Trophoblast cell (in vitro differentiated cells and primary cell): ENCODE measurements at regions not wholly inside any gene's neighbourhood (a gene's known extent, or its start where the extent isn't known, plus 50 kb on each side); places are given as distances from the start of the nearest gene placed in this dataset.
"Not testable (repeated sequence)": the region's sequence is repeated elsewhere in the genome, so short reads cannot be mapped to it uniquely, and the experiment has no call there.

Source experiments
- DNase-seq, 2 donors: peaks; one replicate each; pipeline ENCODE4 v3.0.0-alpha.2; 2016
- H2AFZ ChIP-seq: 2 replicates; pipeline ENCODE4 v1.6.1; 2013; ENCODE audit warnings: low read length, moderate library complexity, mild to moderate bottlenecking; ENCODE audit not compliant: insufficient read depth, poor library complexity
- H2AK5ac ChIP-seq: 2 replicates; pipeline ENCODE4 v1.6.1; 2013; ENCODE audit warnings: mild to moderate bottlenecking, low read length
- H2BK120ac ChIP-seq: 2 replicates; pipeline ENCODE4 v1.6.1; 2013; ENCODE audit warnings: low read length, mild to moderate bottlenecking, moderate library complexity; ENCODE audit not compliant: insufficient read depth, poor library complexity
- H2BK12ac ChIP-seq: 2 replicates; pipeline ENCODE4 v1.6.1; 2013; ENCODE audit warnings: mild to moderate bottlenecking, low read length, moderate library complexity
- H2BK5ac ChIP-seq: 2 replicates; pipeline ENCODE4 v1.6.1; 2013; ENCODE audit warnings: low read length, low read depth, moderate library complexity, mild to moderate bottlenecking; ENCODE audit not compliant: poor library complexity
- H3K14ac ChIP-seq: 2 replicates; pipeline ENCODE4 v1.6.1; 2013; ENCODE audit warnings: mild to moderate bottlenecking, low read length
- H3K18ac ChIP-seq: 2 replicates; pipeline ENCODE4 v1.6.1; 2013; ENCODE audit warnings: mild to moderate bottlenecking, low read length
- H3K23ac ChIP-seq: 2 replicates; pipeline ENCODE4 v1.6.1; 2013; ENCODE audit warnings: low read length
- H3K27ac ChIP-seq: 2 replicates; pipeline ENCODE4 v1.5.1; 2013; ENCODE audit warnings: low read depth, mild to moderate bottlenecking, inconsistent platforms, low read length, moderate library complexity
- H3K27me3 ChIP-seq: 2 replicates; pipeline ENCODE4 v1.6.1; 2013; ENCODE audit warnings: inconsistent platforms, mild to moderate bottlenecking, low read length, moderate library complexity; ENCODE audit not compliant: insufficient read depth
- H3K36me3 ChIP-seq, 2 experiments: 1 replicate in 1 of 2; 2 replicates in 1 of 2; pipeline ENCODE4 v1.6.1; 2013; ENCODE audit warnings: low read length in 2 of 2, mild to moderate bottlenecking in 2 of 2, moderate library complexity in 1 of 2; ENCODE audit not compliant: insufficient read depth in 2 of 2, control insufficient read depth in 1 of 2
- H3K4ac ChIP-seq: 2 replicates; pipeline ENCODE4 v1.6.1; 2013; ENCODE audit warnings: low read depth, mild to moderate bottlenecking, low read length, moderate library complexity
- H3K4me1 ChIP-seq, 2 experiments: 1 replicate in 1 of 2; 2 replicates in 1 of 2; pipeline ENCODE4 v1.6.1; 2013; ENCODE audit warnings: low read length in 2 of 2, mild to moderate bottlenecking in 2 of 2, moderate library complexity in 1 of 2; ENCODE audit not compliant: insufficient read depth in 2 of 2, control insufficient read depth in 1 of 2
- H3K4me2 ChIP-seq: 2 replicates; pipeline ENCODE4 v1.6.1; 2013; ENCODE audit warnings: inconsistent platforms, mild to moderate bottlenecking, low read length, moderate library complexity
- H3K4me3 ChIP-seq: 2 replicates; pipeline ENCODE4 v1.5.1; 2013; ENCODE audit warnings: mild to moderate bottlenecking, low read depth, low read length, inconsistent platforms
- H3K79me1 ChIP-seq: one replicate; pipeline ENCODE4 v1.6.1; 2013; ENCODE audit warnings: low read length
- H3K79me2 ChIP-seq: 2 replicates; pipeline ENCODE4 v1.6.1; 2013; ENCODE audit warnings: low read length, mild to moderate bottlenecking; ENCODE audit not compliant: control insufficient read depth, insufficient read depth, poor library complexity
- H3K9ac ChIP-seq: 2 replicates; pipeline ENCODE4 v1.6.1; 2013; ENCODE audit warnings: mild to moderate bottlenecking, low read length
- H3K9me3 ChIP-seq: 2 replicates; pipeline ENCODE4 v1.6.1; 2013; ENCODE audit warnings: low read depth, mild to moderate bottlenecking, control low read depth, inconsistent platforms, low read length; ENCODE audit not compliant: insufficient read depth
- H4K12ac ChIP-seq: 2 replicates; pipeline ENCODE4 v1.6.1; 2013; ENCODE audit warnings: low read depth, mild to moderate bottlenecking, low read length, moderate library complexity
- H4K8ac ChIP-seq: 2 replicates; pipeline ENCODE4 v1.6.1; 2013; ENCODE audit warnings: low read depth, mild to moderate bottlenecking, low read length, moderate library complexity
- H4K91ac ChIP-seq: one replicate; pipeline ENCODE4 v1.6.1; 2013; ENCODE audit warnings: low read depth, mild to moderate bottlenecking, low read length, moderate library complexity
- WGBS: extraction: QIAGEN DNeasy Blood & Tissue Kit; methylation state at CpG from one replicate; pipeline ENCODE4 v1.1.7; 2013; ENCODE audit warnings: missing lambda C conversion rate; ENCODE audit not compliant: insufficient read length, insufficient coverage; ENCODE audit errors: extremely low coverage; 5-methylcytosine and 5-hydroxymethylcytosine counted together

GRCh38 chr9:85871008-85871407 is 69.9 kb upstream of the NAA35 start:
- H3K27me3 ChIP-seq: no peaks in the 10 kb centered on the region
- H4K91ac ChIP-seq: no peak overlapping the region
- H3K23ac ChIP-seq: no peak overlapping the region
- H3K27ac ChIP-seq: no peak overlapping the region
- no peak overlapping the region for H2BK12ac ChIP-seq
- no peak overlapping the region for H2AK5ac ChIP-seq
- H2AFZ ChIP-seq: no peak overlapping the region
- H3K4ac ChIP-seq: no peak overlapping the region
- no peak overlapping the region for H2BK5ac ChIP-seq
- H3K18ac ChIP-seq: no peak overlapping the region
- no peaks in the 10 kb centered on the region for H3K79me1 ChIP-seq
- H3K9me3 ChIP-seq: no peaks in the 10 kb centered on the region
- no CpG with 5 or more reads among the region's 2 CpGs for WGBS
- H3K36me3 ChIP-seq: no peaks in the 10 kb centered on the region
- no peaks in the 10 kb centered on the region for H3K79me2 ChIP-seq
- no peak for DNase-seq
- no peak overlapping the region for H3K4me2 ChIP-seq
- no peak overlapping the region for H3K4me3 ChIP-seq
- H4K12ac ChIP-seq: no peak overlapping the region
- no peak overlapping the region for H3K9ac ChIP-seq
- H3K4me1 ChIP-seq: no peaks in the 10 kb centered on the region
- H2BK120ac ChIP-seq: no peak overlapping the region
- no peak overlapping the region for H3K14ac ChIP-seq
- H4K8ac ChIP-seq: no peak overlapping the region

- not testable (repeated sequence) for H4K8ac ChIP-seq, H3K23ac ChIP-seq, H3K14ac ChIP-seq, H2BK5ac ChIP-seq, H4K12ac ChIP-seq, H3K79me2 ChIP-seq, H3K9me3 ChIP-seq, H3K18ac ChIP-seq, H3K36me3 ChIP-seq, H3K27ac ChIP-seq, H3K4me1 ChIP-seq, H2BK120ac ChIP-seq, H3K79me1 ChIP-seq, H3K4me2 ChIP-seq, H3K4me3 ChIP-seq, H2BK12ac ChIP-seq, H4K91ac ChIP-seq, H2AK5ac ChIP-seq, H2AFZ ChIP-seq, DNase-seq, H3K4ac ChIP-seq, H3K27me3 ChIP-seq, H3K9ac ChIP-seq
- WGBS: no CpG with 5 or more reads among the region's 5 CpGs
Measured at GRCh38 chr9:85871683-85872082, 69.3 kb upstream of the NAA35 start.

GRCh38 chr9:85872463-85872862 is 68.5 kb upstream of the NAA35 start:
- no peak overlapping the region for H4K8ac ChIP-seq
- H3K27me3 ChIP-seq: no peaks in the 10 kb centered on the region
- no peaks in the 10 kb centered on the region for H3K79me2 ChIP-seq
- H4K91ac ChIP-seq: no peak overlapping the region
- no peak overlapping the region for H2AFZ ChIP-seq
- H3K4me3 ChIP-seq: no peak overlapping the region
- no peak for DNase-seq
- H3K23ac ChIP-seq: no peak overlapping the region
- no peak overlapping the region for H2BK5ac ChIP-seq
- no peak overlapping the region for H3K18ac ChIP-seq
- no peak overlapping the region for H3K4me2 ChIP-seq
- no peak overlapping the region for H3K14ac ChIP-seq
- H4K12ac ChIP-seq: no peak overlapping the region
- no peak overlapping the region for H3K27ac ChIP-seq
- H3K9me3 ChIP-seq: no peaks in the 10 kb centered on the region
- H2BK120ac ChIP-seq: no peak overlapping the region
- no peaks in the 10 kb centered on the region for H3K36me3 ChIP-seq
- H3K9ac ChIP-seq: no peak overlapping the region
- no peaks in the 10 kb centered on the region for H3K79me1 ChIP-seq
- H2AK5ac ChIP-seq: no peak overlapping the region
- WGBS: no CpG with 5 or more reads among the region's 6 CpGs
- no peak overlapping the region for H2BK12ac ChIP-seq
- no peaks in the 10 kb centered on the region for H3K4me1 ChIP-seq
- no peak overlapping the region for H3K4ac ChIP-seq

- no peak overlapping the region for H4K91ac ChIP-seq
- H2BK12ac ChIP-seq: no peak overlapping the region
- H2BK5ac ChIP-seq: no peak overlapping the region
- no peaks in the 10 kb centered on the region for H3K27me3 ChIP-seq
- H2AK5ac ChIP-seq: no peak overlapping the region
- H3K18ac ChIP-seq: no peak overlapping the region
- no peak overlapping the region for H3K9ac ChIP-seq
- no peaks in the 10 kb centered on the region for H3K79me1 ChIP-seq
- H4K8ac ChIP-seq: no peak overlapping the region
- no peak overlapping the region for H3K27ac ChIP-seq
- no peak overlapping the region for H3K23ac ChIP-seq
- H4K12ac ChIP-seq: no peak overlapping the region
- no peaks in the 10 kb centered on the region for H3K79me2 ChIP-seq
- H3K4ac ChIP-seq: no peak overlapping the region
- H3K4me1 ChIP-seq: no peaks in the 10 kb centered on the region
- no peak overlapping the region for H3K4me2 ChIP-seq
- DNase-seq: no peak
- H2BK120ac ChIP-seq: no peak overlapping the region
- no peak overlapping the region for H3K14ac ChIP-seq
- H3K36me3 ChIP-seq: no peaks in the 10 kb centered on the region
- H3K9me3 ChIP-seq: no peaks in the 10 kb centered on the region
- no peak overlapping the region for H3K4me3 ChIP-seq
- H2AFZ ChIP-seq: no peak overlapping the region
Measured at GRCh38 chr9:85876628-85877027, 64.3 kb upstream of the NAA35 start.
